ENCODE measurements at regions not wholly inside any gene's neighbourhood (a gene's known extent, or its start where the extent isn't known, plus 50 kb on each side); places are given as distances from the start of the nearest gene placed in this dataset.
A peak's percentile ranks its signal among the peaks of the same experiment; 100 is the strongest.
"Not testable (repeated sequence)": the region's sequence is repeated elsewhere in the genome, so short reads cannot be mapped to it uniquely, and the experiment has no call there.

- DNase-seq (ENCODE audit: low read depth) = no peak
Observed at GRCh38 chr2:8500124-8501054, 181.5 kb upstream of the ID2 start.

GRCh38 chr2:8501061-8501720 is 180.7 kb upstream of the ID2 start:
- no peak for DNase-seq (ENCODE audit: low read depth)

- no peak for DNase-seq (ENCODE audit: low read depth)
Observed at GRCh38 chr2:8502316-8502715, 179.5 kb upstream of the ID2 start.

- DNase-seq (ENCODE audit: low read depth) = no peak
Observed at GRCh38 chr2:8505311-8505920, 176.4 kb upstream of the ID2 start.

- DNase-seq (ENCODE audit: low read depth) = no peak
Observed at GRCh38 chr2:8506746-8507145, 175.1 kb upstream of the ID2 start.

- DNase-seq (ENCODE audit: low read depth) = no peak
Observed at GRCh38 chr2:8508766-8509165, 173.1 kb upstream of the ID2 start.

- no peak for DNase-seq (ENCODE audit: low read depth)
Observed at GRCh38 chr2:8509621-8510020, 172.2 kb upstream of the ID2 start.

- not testable (repeated sequence) for DNase-seq (ENCODE audit: low read depth)
Observed at GRCh38 chr2:8510055-8510454, 171.8 kb upstream of the ID2 start.

- no peak for DNase-seq (ENCODE audit: low read depth)
Observed at GRCh38 chr2:8510519-8510918, 171.3 kb upstream of the ID2 start.

GRCh38 chr2:8511868-8512612 is 169.8 kb upstream of the ID2 start:
- no peak for DNase-seq (ENCODE audit: low read depth)

GRCh38 chr2:8513601-8514273 is 168.1 kb upstream of the ID2 start:
- DNase-seq (ENCODE audit: low read depth) = no peak

GRCh38 chr2:8514274-8514662 is 167.6 kb upstream of the ID2 start:
- DNase-seq (ENCODE audit: low read depth) = no peak

GRCh38 chr2:8514796-8515758 is 166.8 kb upstream of the ID2 start:
- DNase-seq (ENCODE audit: low read depth) = peak; percentile 28

- DNase-seq (ENCODE audit: low read depth) = no peak
Observed at GRCh38 chr2:8515864-8516533, 165.9 kb upstream of the ID2 start.

GRCh38 chr2:8517850-8518498 is 163.9 kb upstream of the ID2 start:
- no peak for DNase-seq (ENCODE audit: low read depth)

- no peak for DNase-seq (ENCODE audit: low read depth)
Observed at GRCh38 chr2:8518979-8519668, 162.7 kb upstream of the ID2 start.

- no peak for DNase-seq (ENCODE audit: low read depth)
Observed at GRCh38 chr2:8520791-8521344, 161.0 kb upstream of the ID2 start.

- DNase-seq (ENCODE audit: low read depth) = no peak
Observed at GRCh38 chr2:8522687-8523086, 159.2 kb upstream of the ID2 start.

GRCh38 chr2:8524388-8524787 is 157.5 kb upstream of the ID2 start:
- DNase-seq (ENCODE audit: low read depth) = no peak

Data from activated T-cell treated with anti-CD3 and anti-CD28 coated beads for 1 hour (primary cell).